ENCODE measurements at regions not wholly inside any gene's neighbourhood (a gene's known extent, or its start where the extent isn't known, plus 50 kb on each side); places are given as distances from the start of the nearest gene placed in this dataset.

DNA sequence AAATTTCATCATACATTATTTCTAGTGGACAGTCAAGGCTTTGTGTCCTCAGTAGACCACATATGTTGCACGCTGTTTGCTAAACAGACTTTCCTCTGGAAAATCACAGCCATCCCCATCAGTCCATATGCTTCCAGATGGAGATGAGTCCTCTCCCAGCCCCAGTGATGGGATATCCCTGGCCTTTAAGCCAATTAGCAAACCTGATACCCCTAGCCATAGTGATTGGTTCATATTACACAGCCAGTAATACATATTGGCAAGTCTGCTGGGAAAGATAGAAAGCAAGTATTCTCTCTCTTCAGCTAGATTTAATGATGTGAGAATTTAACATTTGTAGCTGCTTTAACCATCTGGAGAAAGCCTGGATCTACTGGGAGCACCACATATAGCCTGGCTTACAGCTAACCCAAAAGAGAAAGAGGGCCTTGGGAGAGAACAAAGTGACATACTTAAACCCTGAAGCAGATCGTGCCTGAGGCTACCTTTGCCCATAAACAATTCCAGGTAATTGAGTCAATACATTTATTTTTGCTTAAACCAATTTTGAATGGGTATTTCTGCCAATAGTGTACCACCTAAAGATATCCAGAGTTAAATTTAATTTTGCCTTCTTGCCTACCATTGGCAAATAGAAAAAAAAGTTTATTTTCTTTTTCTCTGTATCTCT is 103.5 kb upstream of the HIVEP1 start:
- H3K27me3 ChIP-seq (ENCODE audit: insufficient read depth, low read length): no peaks in the 10 kb centered on the region
- no peak overlapping the region for H3K27ac Mint-ChIP-seq (ENCODE audit: unreplicated experiment)
- H4K20me1 ChIP-seq (ENCODE audit: insufficient read depth, low read length): no peaks in the 10 kb centered on the region
- no peak overlapping the region for H3K4me3 Mint-ChIP-seq (ENCODE audit: unreplicated experiment)
- no peak overlapping the region for H3K4me3 ChIP-seq (ENCODE audit: insufficient read depth, low read depth, low read length)
- no peaks in the 10 kb centered on the region for H3K36me3 ChIP-seq (ENCODE audit: insufficient read depth, low read length)
- H3K9me3 ChIP-seq (ENCODE audit: insufficient read depth, low read depth, low read length): no peaks in the 10 kb centered on the region
- no peaks in the 10 kb centered on the region for H3K4me1 ChIP-seq (ENCODE audit: insufficient read depth, low read length)
- no peaks in the 10 kb centered on the region for H3K79me2 ChIP-seq (ENCODE audit: insufficient read depth, low read length)
- H3K9me3 Mint-ChIP-seq (ENCODE audit: unreplicated experiment): peaks cover 4% of the 10 kb centered on the region
- TF ChIP-seq EZH2 (IDR thresholded peaks at IDR 0.05; ENCODE audit: insufficient read depth, low read length): no peak
- TF ChIP-seq, protein P1, sequence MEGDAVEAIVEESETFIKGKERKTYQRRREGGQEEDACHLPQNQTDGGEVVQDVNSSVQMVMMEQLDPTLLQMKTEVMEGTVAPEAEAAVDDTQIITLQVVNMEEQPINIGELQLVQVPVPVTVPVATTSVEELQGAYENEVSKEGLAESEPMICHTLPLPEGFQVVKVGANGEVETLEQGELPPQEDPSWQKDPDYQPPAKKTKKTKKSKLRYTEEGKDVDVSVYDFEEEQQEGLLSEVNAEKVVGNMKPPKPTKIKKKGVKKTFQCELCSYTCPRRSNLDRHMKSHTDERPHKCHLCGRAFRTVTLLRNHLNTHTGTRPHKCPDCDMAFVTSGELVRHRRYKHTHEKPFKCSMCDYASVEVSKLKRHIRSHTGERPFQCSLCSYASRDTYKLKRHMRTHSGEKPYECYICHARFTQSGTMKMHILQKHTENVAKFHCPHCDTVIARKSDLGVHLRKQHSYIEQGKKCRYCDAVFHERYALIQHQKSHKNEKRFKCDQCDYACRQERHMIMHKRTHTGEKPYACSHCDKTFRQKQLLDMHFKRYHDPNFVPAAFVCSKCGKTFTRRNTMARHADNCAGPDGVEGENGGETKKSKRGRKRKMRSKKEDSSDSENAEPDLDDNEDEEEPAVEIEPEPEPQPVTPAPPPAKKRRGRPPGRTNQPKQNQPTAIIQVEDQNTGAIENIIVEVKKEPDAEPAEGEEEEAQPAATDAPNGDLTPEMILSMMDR (IDR thresholded peaks at IDR 0.05; ENCODE audit: insufficient read depth, low read depth, low read length): no peak
- no peaks in the 10 kb centered on the region for H3K27me3 Mint-ChIP-seq (ENCODE audit: low read depth, unreplicated experiment)
- DNase-seq (ENCODE audit: low read depth) (no peak), FAIRE-seq (no peak)
- H3K4me1 Mint-ChIP-seq (ENCODE audit: low read depth, unreplicated experiment): peaks cover 17% of the 10 kb centered on the region
- H2AFZ ChIP-seq (ENCODE audit: low read depth, low read length): no peak overlapping the region
- H3K4me2 ChIP-seq (ENCODE audit: low read length): no peak overlapping the region
- no peaks in the 10 kb centered on the region for H3K36me3 Mint-ChIP-seq (ENCODE audit: low read depth, unreplicated experiment)
- no peak overlapping the region for H3K9ac ChIP-seq (ENCODE audit: low read length)
- H3K27ac ChIP-seq (ENCODE audit: low read depth, low read length): no peak overlapping the region

DNA sequence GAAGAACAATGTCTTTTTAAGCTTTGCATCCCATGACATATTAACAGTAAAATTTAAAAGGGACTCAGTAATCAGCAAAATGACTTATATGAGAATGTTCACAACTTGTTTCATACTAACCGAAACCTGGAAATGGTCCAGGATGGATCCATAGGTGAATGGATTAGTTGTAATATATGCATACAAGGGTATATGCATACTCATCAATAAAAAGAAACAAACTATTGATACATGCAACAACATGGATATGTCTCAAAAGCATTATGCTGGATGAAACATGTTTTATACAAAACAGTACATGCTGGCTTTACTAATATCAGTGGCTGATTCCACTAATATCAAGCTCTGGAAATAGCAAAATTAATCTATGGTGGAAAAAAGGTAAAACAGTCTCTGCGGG is 108.5 kb upstream of the HIVEP1 start:
- Histone ChIP-seq H3K4me2 (ENCODE audit: low read length) (no peak overlapping the region), H3K4me1 (ENCODE audit: insufficient read depth, low read length) (no peaks in the 10 kb centered on the region), H3K9ac (ENCODE audit: low read length) (no peak overlapping the region), H3K36me3 (ENCODE audit: insufficient read depth, low read length) (no peaks in the 10 kb centered on the region), H3K9me3 (ENCODE audit: insufficient read depth, low read depth, low read length) (no peaks in the 10 kb centered on the region), H3K27ac (ENCODE audit: low read depth, low read length) (no peak overlapping the region), H2AFZ (ENCODE audit: low read depth, low read length) (no peak overlapping the region), H3K79me2 (ENCODE audit: insufficient read depth, low read length) (no peaks in the 10 kb centered on the region), H3K27me3 (ENCODE audit: insufficient read depth, low read length) (no peaks in the 10 kb centered on the region), H4K20me1 (ENCODE audit: insufficient read depth, low read length) (no peaks in the 10 kb centered on the region), H3K4me3 (ENCODE audit: insufficient read depth, low read depth, low read length) (no peak overlapping the region)
- FAIRE-seq (no peak), DNase-seq (ENCODE audit: low read depth) (no peak)
- Mint-ChIP-seq H3K4me3 (ENCODE audit: unreplicated experiment) (no peak overlapping the region), H3K27ac (ENCODE audit: unreplicated experiment) (no peak overlapping the region), H3K36me3 (ENCODE audit: low read depth, unreplicated experiment) (no peaks in the 10 kb centered on the region), H3K27me3 (ENCODE audit: low read depth, unreplicated experiment) (no peaks in the 10 kb centered on the region), H3K4me1 (ENCODE audit: low read depth, unreplicated experiment) (no peaks in the 10 kb centered on the region), H3K9me3 (ENCODE audit: unreplicated experiment) (peaks cover 5% of the 10 kb centered on the region)
- TF ChIP-seq, protein P1 (IDR thresholded peaks at IDR 0.05; ENCODE audit: insufficient read depth, low read depth, low read length): no peak
- TF ChIP-seq EZH2 (IDR thresholded peaks at IDR 0.05; ENCODE audit: insufficient read depth, low read length): no peak

DNA sequence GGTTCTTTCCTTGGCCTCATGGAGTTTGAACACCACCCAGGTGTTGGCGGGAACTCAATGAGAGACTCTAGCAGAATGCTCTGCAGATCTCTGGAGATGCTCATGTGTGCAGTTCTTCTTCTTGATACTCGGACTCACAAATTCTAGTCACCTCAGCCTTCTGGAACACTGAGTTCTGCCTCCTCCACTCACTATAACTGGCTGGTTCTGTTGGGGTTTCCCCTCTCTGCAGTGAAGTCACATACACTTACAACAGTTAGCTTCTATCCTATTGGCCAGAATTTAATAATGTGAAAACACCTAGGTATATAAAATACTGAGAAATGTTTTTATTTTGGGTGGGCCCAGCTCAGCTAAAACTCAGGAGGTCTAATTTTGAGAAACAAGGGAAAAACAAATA is 109.6 kb upstream of the HIVEP1 start:
- H3K9me3 Mint-ChIP-seq (ENCODE audit: unreplicated experiment): peaks cover 5% of the 10 kb centered on the region
- H3K27me3 Mint-ChIP-seq (ENCODE audit: low read depth, unreplicated experiment): no peaks in the 10 kb centered on the region
- Histone ChIP-seq H2AFZ (ENCODE audit: low read depth, low read length) (no peak overlapping the region), H3K4me2 (ENCODE audit: low read length) (no peak overlapping the region), H3K27ac (ENCODE audit: low read depth, low read length) (no peak overlapping the region), H3K9ac (ENCODE audit: low read length) (no peak overlapping the region), H3K36me3 (ENCODE audit: insufficient read depth, low read length) (no peaks in the 10 kb centered on the region), H3K4me3 (ENCODE audit: insufficient read depth, low read depth, low read length) (no peak overlapping the region), H4K20me1 (ENCODE audit: insufficient read depth, low read length) (no peaks in the 10 kb centered on the region), H3K9me3 (ENCODE audit: insufficient read depth, low read depth, low read length) (no peaks in the 10 kb centered on the region), H3K4me1 (ENCODE audit: insufficient read depth, low read length) (no peaks in the 10 kb centered on the region), H3K27me3 (ENCODE audit: insufficient read depth, low read length) (no peaks in the 10 kb centered on the region), H3K79me2 (ENCODE audit: insufficient read depth, low read length) (no peaks in the 10 kb centered on the region)
- H3K27ac Mint-ChIP-seq (ENCODE audit: unreplicated experiment): no peak overlapping the region
- DNase-seq (ENCODE audit: low read depth) (no peak), FAIRE-seq (no peak)
- H3K4me1 Mint-ChIP-seq (ENCODE audit: low read depth, unreplicated experiment): no peaks in the 10 kb centered on the region
- H3K36me3 Mint-ChIP-seq (ENCODE audit: low read depth, unreplicated experiment): no peaks in the 10 kb centered on the region
- no peak for TF ChIP-seq EZH2 (IDR thresholded peaks at IDR 0.05; ENCODE audit: insufficient read depth, low read length)
- TF ChIP-seq, protein P1 (IDR thresholded peaks at IDR 0.05; ENCODE audit: insufficient read depth, low read depth, low read length): no peak
- no peak overlapping the region for H3K4me3 Mint-ChIP-seq (ENCODE audit: unreplicated experiment)
